Fibroblast of gingiva (primary cell): ENCODE measurements at regions not wholly inside any gene's neighbourhood (a gene's known extent, or its start where the extent isn't known, plus 50 kb on each side); places are given as distances from the start of the nearest gene placed in this dataset.

ENCODE experiments used
- DNase-seq: peaks from one replicate; pipeline ENCODE4 v3.0.0-alpha.2; 2011; ENCODE audit warnings: low read depth

- no peak for DNase-seq
Measured at GRCh38 chr2:107306881-107307280, 420.9 kb upstream of the ST6GAL2 start.

- no peak for DNase-seq
Measured at GRCh38 chr2:107308835-107309234, 422.9 kb upstream of the ST6GAL2 start.

GRCh38 chr2:107312240-107312639 lies 426.3 kb upstream of the ST6GAL2 start:
- DNase-seq, result no peak

- DNase-seq, result no peak
Measured at GRCh38 chr2:107313316-107313715, 427.3 kb upstream of the ST6GAL2 start.

- DNase-seq, result no peak
Measured at GRCh38 chr2:107320881-107321280, 434.9 kb upstream of the ST6GAL2 start.

- DNase-seq, result no peak
Measured at GRCh38 chr2:107322416-107322815, 436.4 kb upstream of the ST6GAL2 start.

- no peak for DNase-seq
Measured at GRCh38 chr2:107323946-107324565, 438.1 kb upstream of the ST6GAL2 start.

- peak; percentile 31 for DNase-seq
Measured at GRCh38 chr2:107325981-107326786, 440.2 kb upstream of the ST6GAL2 start.

GRCh38 chr2:107334306-107334705 lies 448.3 kb upstream of the ST6GAL2 start:
- no peak for DNase-seq

- DNase-seq, result no peak
Measured at GRCh38 chr2:107336526-107336925, 450.6 kb upstream of the ST6GAL2 start.

- peak; percentile 3 for DNase-seq
Measured at GRCh38 chr2:107337209-107337898, 451.4 kb upstream of the ST6GAL2 start.

- no peak for DNase-seq
Measured at GRCh38 chr2:107338059-107338458, 452.1 kb upstream of the ST6GAL2 start.

- DNase-seq, result no peak
Measured at GRCh38 chr2:107338571-107338970, 452.6 kb upstream of the ST6GAL2 start.

- no peak for DNase-seq
Measured at GRCh38 chr2:107340955-107341354, 455.0 kb upstream of the ST6GAL2 start.

GRCh38 chr2:107349329-107349728 lies 463.4 kb upstream of the ST6GAL2 start:
- DNase-seq, result no peak

GRCh38 chr2:107354175-107354574 lies 468.2 kb upstream of the ST6GAL2 start:
- no peak for DNase-seq

GRCh38 chr2:107358362-107358761 lies 468.3 kb upstream of the RGPD4 start:
- no peak for DNase-seq

GRCh38 chr2:107359021-107359420 lies 467.7 kb upstream of the RGPD4 start:
- no peak for DNase-seq

- DNase-seq, result no peak
Measured at GRCh38 chr2:107361751-107362381, 464.8 kb upstream of the RGPD4 start.

- DNase-seq, result no peak
Measured at GRCh38 chr2:107362993-107363392, 463.7 kb upstream of the RGPD4 start.

GRCh38 chr2:107363806-107364205 lies 462.9 kb upstream of the RGPD4 start:
- no peak for DNase-seq

- no peak for DNase-seq
Measured at GRCh38 chr2:107364361-107364950, 462.2 kb upstream of the RGPD4 start.
